T-helper 22 cell (primary cell): ENCODE measurements at regions not wholly inside any gene's neighbourhood (a gene's known extent, or its start where the extent isn't known, plus 50 kb on each side); places are given as distances from the start of the nearest gene placed in this dataset.

Experiments
- DNase-seq: peaks from one replicate; pipeline ENCODE4 v3.0.0-alpha.2; 2020; ENCODE audit warnings: low read depth

DNA sequence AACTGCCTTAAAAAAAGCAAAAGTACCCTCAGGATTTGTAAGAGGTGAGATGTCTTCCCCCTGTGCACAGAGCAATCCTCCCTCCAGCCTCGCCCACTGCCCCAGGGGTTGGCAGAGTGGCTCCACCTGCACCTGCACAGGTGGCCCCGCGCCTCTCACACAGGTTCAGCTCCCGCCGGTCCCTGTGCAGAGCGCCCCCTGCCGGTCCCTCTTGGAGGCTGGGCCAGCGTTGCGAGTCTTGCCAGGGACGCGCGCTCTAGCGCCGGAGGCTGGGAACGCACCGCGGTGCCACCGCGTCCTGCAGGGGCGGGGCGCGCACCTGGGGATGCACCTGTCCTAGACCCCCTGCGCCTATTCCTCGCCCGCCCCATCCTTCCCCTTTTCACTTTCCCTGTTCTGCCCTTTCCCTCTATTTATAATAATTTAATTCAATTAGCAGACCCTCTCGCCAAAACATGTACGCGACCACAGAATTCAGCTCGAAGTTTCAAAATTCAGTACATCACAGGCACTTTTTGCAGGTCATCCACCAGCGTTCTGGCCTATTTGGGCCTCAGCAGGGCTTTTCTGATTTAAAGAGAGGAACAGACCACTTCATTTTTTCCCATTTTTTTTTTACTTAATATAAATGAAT lies 618.6 kb downstream of the AACS start:
- DNase-seq, result no peak

DNA sequence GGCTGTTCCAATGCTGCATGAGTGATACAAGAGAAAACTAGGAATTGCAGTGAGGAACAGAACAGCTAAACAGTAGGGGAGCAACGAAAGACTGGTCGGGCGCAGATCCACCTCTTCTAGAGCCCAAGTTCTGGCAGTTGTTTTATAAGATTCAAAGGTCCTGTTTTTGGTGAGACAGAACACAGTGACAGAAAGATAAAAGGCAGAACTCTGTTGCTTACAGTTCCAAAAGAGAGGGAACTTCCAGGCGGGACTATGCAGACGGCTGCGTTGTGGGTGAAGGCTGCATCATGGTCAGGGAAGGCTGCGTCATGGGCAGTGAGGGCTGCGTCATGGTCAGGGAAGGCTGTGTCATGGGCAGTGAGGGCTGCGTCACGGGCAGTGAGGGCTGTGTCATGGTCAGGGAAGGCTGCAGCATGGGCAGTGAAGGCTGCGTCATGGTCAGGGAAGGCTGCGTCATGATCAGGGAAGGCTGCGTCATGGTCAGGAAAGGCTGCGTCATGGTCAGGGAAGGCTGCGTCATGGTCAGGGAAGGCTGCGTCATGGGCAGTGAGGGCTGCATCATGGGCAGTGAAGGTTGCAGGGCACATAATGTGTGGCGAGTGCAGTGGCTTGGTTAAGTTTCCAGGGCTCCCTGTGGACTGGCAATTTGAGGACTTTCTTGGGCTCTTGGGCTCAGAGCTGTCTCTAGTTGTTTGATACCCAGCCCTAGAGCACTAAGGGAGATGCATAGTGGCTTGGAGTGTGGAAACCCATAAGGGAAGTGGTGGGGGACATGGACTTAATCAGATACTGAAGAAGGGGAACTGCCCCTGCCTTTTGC lies 619.9 kb downstream of the AACS start:
- no peak for DNase-seq

DNA sequence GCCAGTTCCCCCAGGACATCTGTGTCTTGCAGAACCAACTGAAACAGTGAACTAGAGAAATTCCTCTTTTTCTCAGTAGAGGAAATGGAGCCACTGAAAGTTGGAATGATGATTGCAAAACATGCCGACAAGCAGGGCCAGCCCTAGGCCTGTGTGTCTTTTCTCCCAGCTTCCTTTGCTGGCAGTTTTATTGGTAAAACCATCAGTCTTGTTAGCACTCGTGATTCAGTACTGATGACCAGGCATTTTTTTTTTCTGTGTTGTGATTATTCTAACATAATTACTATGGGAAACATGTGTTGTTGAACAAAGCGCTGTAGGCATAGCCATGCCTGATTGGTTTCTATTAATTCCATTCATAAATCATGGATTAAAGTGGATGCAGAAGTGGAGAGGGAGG lies 620.7 kb downstream of the AACS start:
- no peak for DNase-seq

GRCh38 chr12:125687403-125687802 lies 622.2 kb downstream of the AACS start:
- no peak for DNase-seq

DNA sequence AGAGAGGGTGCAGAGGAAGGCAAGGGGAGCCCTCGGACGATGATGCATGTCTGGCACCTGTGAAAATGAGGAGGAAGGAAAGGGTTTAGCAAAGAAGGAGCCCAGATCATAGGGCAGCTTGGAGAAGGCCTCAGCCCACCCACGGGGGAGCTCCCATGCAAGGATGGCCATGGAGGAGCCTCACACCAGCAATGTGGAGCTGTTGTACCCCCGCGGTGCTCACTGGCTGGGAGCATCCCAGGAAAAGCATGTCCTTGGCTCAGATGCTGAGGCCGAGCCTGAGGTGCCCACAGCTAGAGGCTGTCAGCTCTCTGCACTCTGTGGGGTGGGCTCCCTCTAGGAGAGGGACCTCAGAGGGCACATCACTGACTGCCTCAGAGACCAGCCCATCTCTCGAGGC lies 622.6 kb downstream of the AACS start:
- no peak for DNase-seq

DNA sequence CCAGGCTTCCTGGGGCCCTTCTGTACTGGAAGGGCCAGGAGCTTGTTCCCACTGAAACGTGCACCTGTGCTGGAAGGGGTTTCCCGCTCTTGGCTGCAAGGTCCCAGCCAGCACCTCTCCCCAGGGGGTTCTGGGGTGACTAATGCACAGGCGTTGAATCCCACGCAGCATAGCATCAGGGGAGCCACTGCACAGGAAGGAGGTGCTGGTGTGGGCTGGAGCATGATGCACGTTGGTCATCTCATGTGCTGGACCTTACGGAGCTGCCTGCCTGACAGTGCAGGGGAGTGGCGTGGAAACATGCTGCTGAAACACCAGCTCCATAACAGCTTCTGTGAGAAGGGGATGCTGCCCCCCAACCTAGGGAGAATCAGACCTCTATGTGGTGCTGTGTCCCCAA lies 623.0 kb downstream of the AACS start:
- no peak for DNase-seq

GRCh38 chr12:125688881-125689280 lies 623.6 kb downstream of the AACS start:
- DNase-seq, result no peak

DNA sequence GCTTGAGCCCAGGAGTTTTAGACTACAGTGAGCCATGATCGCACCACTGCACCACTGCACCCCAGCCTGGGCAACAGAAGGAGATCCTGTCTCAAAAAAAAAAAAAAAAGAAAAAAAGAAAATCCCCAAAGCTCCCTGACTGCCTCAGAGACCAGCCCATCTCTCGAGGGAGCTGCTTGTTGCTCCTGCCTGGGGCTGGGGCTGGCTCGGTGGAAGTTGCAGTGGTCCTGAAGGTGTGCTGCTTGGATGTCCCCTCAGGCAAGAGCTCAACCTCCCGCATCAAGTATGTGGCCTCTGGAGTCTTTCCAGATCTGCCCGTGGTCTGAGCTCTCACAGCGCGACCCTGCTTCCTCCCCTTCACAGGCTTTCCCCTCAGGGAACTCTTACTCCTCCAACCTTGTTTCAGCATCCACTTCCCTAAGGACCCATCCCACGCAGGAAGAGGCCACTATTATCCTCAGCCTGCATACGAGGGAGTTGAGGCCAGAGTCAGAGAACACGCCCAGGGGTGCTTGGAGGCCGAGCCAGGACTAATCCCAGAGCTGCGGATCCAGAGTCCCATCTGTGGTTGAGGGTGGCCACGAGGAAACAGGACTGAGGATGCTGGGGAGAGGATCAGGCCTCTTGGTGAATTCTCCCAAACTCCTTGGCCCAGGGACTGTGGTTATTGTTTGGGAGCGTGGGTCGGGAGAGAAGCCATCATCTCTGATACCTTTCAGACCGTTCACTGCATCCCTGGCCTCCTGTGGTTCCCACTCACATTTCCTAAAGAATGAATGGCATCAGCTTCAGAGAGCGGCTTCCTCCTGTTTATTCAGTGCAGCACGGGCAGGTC lies 624.6 kb downstream of the AACS start:
- no peak for DNase-seq

- DNase-seq, result no peak
These were observed 625.6 kb downstream of the AACS start for GRCh38 chr12:125690841-125691240.

- DNase-seq, result no peak
These were observed 630.8 kb downstream of the AACS start for GRCh38 chr12:125696054-125696453.

- no peak for DNase-seq
These were observed 639.6 kb downstream of the AACS start for GRCh38 chr12:125704803-125705202.

DNA sequence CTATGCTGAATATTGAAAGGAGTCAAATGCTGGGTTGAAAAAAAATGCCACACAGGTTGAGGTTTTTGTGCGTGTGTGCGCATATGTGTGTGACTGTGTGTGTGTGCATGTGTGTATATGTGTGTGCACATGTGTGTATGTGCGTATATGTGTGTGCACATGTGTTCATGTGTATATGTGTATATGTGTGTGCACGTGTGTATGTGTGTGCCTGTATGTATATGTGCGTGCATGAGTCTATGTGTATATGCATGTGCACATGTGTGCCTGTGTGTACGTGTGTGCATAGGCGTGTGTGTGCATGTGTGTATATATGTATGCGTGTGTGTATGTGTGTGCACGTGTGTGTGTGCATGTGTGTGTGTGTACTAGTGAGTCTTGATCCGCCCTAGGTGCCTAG lies 655.7 kb downstream of the AACS start:
- no peak for DNase-seq

DNA sequence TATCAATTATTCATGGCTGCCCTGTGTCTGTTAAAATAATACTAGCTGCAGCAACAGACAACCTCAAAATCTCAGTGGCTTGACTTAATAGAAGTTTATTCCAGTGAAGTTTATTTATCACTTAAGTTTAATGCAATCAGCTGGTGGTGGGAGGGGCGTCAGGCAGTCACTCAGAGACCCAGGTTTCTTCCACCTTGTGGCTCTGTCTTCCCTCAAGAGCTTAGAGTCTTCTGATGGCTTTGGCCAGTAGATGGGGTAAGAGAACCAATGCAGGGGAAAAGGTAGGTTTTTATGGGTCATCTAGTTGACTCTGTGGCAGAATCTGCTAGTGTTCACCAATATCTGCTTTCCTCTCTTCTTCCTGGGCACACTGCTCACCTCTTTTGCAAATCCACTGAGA lies 668.9 kb downstream of the AACS start:
- DNase-seq, result no peak

DNA sequence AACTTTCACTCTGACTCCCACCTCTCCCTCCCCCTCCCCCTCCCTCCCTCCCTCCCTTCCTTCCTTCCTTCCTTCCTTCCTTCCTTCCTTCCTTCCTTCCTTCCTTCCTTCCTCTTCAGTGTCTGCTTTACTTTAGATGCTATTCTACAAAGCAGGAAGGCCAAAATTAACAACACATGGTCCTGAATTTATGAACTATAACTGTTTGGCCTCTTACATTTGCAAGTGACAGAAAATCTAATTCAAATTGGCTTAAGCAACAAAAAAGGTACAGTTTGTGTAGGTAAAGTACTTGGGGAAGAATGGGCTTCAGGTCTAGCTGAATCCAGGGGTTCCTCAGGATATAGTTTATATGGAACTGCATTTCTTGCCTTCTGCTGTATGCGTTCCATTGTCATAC lies 673.0 kb downstream of the AACS start:
- no peak for DNase-seq

DNA sequence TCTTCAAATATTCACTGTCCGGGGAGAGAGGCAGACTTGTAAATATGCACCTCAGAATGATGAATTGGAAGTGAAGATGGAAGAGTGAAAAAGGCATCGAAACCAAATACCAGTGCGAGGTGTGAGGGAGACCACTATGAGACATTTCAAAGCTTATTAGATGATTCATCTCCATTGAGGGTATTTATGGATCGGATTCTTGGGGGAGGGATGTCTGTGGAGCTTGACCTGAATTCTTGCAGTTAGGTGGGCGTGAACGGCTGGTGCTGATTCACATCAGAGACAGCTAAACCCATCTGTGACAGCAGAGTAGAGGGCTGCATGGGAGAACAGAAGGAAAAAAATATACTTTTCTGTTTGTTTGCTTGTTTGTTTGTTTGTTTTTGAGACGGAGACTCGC lies 677.2 kb downstream of the AACS start:
- DNase-seq, result no peak

- DNase-seq, result no peak
These were observed 679.0 kb downstream of the AACS start for GRCh38 chr12:125744201-125744600.

GRCh38 chr12:125755512-125755911 lies 690.3 kb downstream of the AACS start:
- DNase-seq, result no peak

DNA sequence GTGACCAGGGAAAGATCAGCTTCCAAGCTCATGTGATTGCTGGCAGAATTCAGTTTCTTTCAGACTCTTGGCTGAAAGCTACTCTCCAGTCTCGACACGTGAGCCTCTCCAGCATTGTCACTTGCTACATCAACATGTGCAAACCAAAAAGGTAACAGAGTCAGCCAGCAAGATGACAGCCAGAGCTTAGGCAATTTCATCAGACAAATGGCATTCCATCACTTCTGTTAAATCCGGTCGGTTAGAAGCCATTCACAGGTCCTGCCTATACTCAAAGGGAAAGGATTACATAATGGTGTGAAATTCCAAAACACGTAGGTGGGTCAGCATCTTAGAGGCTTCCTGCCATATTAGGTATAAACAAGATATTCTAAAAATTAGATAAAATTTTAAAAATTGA lies 700.9 kb downstream of the AACS start:
- DNase-seq, result no peak

GRCh38 chr12:125772403-125772802 lies 707.2 kb downstream of the AACS start:
- no peak for DNase-seq

- no peak for DNase-seq
These were observed 707.9 kb downstream of the AACS start for GRCh38 chr12:125773033-125773640.

- no peak for DNase-seq
These were observed 710.3 kb downstream of the AACS start for GRCh38 chr12:125775507-125775906.

- DNase-seq, result no peak
These were observed 711.0 kb downstream of the AACS start for GRCh38 chr12:125776212-125776611.

DNA sequence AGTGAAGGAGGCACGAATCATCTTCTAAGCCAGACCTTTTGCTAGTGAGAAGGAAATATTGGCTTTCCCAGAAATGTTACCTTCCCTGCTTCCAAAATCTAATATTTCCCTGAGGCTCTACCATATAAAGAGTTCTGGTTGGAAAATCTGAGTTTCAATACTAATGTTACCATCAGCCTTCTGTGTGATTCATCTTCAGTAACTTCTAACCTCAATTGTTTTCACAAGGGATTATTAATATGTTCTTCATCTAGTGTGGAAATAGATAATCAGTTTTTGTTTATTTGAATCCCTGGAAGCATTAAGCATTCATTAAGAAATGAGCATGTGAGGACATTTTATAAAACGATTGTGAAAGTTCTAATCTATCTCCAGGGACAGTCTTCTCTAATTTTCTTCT lies 720.9 kb downstream of the AACS start:
- no peak for DNase-seq
